HEK293 (cell line): ENCODE measurements at regions not wholly inside any gene's neighbourhood (a gene's known extent, or its start where the extent isn't known, plus 50 kb on each side); places are given as distances from the start of the nearest gene placed in this dataset.

Experiments used
- CTCF ChIA-PET: fragments of 350-600 bp; formaldehyde crosslinking; extraction: SDS; loops from one replicate; lab custom pipeline; 2021; ENCODE audit warnings: antibody characterized with exemption; lab: Yijun Ruan, JAX
- POLR2A ChIA-PET: fragments of 300-600 bp; formaldehyde crosslinking; extraction: SDS; loops from one replicate; lab custom pipeline; 2020; ENCODE audit warnings: antibody characterized with exemption, inconsistent platforms; lab: Yijun Ruan, JAX
- H3K27ac ChIP-seq: fragments of 200-500 bp; sonication (Bioruptor generic); 2 replicates; pipeline ENCODE4 v1.5.1; 2014; ENCODE audit warnings: low read depth, low read length, control low read depth, inconsistent platforms; ENCODE audit errors: extremely low read depth
- H3K36me3 ChIP-seq, 2 experiments: fragments of 200-500 bp in 1 of 2; sonication (Bioruptor generic) in 1 of 2; 1 replicate in 1 of 2; 2 replicates in 1 of 2; pipeline ENCODE4 v1.5.1; 2014 to 2017; ENCODE audit warnings: inconsistent platforms in 2 of 2, low read length in 2 of 2; ENCODE audit not compliant: control insufficient read depth in 2 of 2, insufficient read depth in 1 of 2
- H3K4me1 ChIP-seq: fragments of 200-500 bp; sonication (Bioruptor generic); 2 replicates; pipeline ENCODE4 v1.5.1; 2014; ENCODE audit warnings: mild to moderate bottlenecking, low read length, inconsistent platforms; ENCODE audit not compliant: control insufficient read depth, insufficient read depth
- H3K4me3 ChIP-seq: 2 replicates; pipeline ENCODE4 v1.5.1; 2011; ENCODE audit warnings: low read depth, mild to moderate bottlenecking, control low read depth, low read length, moderate library complexity
- H3K9me3 ChIP-seq: fragments of 200-500 bp; sonication (Bioruptor generic); 2 replicates; pipeline ENCODE4 v1.5.1; 2014; ENCODE audit warnings: low read depth, low read length, inconsistent platforms; ENCODE audit not compliant: control insufficient read depth, insufficient read depth
- BCL11A ChIP-seq: fragments of 450-650 bp; formaldehyde crosslinking; IDR thresholded peaks from 2 replicates; pipeline ENCODE4 v1.5.1; 2016; ENCODE audit warnings: low read depth, missing biosample characterization, missing genetic modification characterization
- GLI4 ChIP-seq: fragments of 450-650 bp; formaldehyde crosslinking; IDR thresholded peaks from 2 replicates; pipeline ENCODE4 v1.5.1; 2016; ENCODE audit warnings: missing biosample characterization, missing genetic modification characterization
- KLF16 ChIP-seq: fragments of 450-650 bp; formaldehyde crosslinking; IDR thresholded peaks from 2 replicates; pipeline ENCODE4 v1.5.1; 2017; ENCODE audit warnings: missing biosample characterization, missing genetic modification characterization
- KLF7 ChIP-seq: fragments of 450-650 bp; formaldehyde crosslinking; IDR thresholded peaks from 2 replicates; pipeline ENCODE4 v1.5.1; 2016; ENCODE audit warnings: missing biosample characterization, missing genetic modification characterization, borderline replicate concordance
- MZF1 ChIP-seq: fragments of 450-650 bp; formaldehyde crosslinking; IDR thresholded peaks from 2 replicates; pipeline ENCODE4 v1.5.1; 2017; ENCODE audit warnings: missing biosample characterization, missing genetic modification characterization, borderline replicate concordance
- PBX3 ChIP-seq: sonication (generic); formaldehyde crosslinking; IDR thresholded peaks from 2 replicates; pipeline ENCODE4 v1.8.1; 2022; ENCODE audit warnings: mild to moderate bottlenecking, moderate library complexity, missing genetic modification reagents
- REST ChIP-seq: fragments of 450-650 bp; formaldehyde crosslinking; IDR thresholded peaks from 2 replicates; pipeline ENCODE4 v1.5.1; 2016; ENCODE audit warnings: missing biosample characterization, missing genetic modification characterization
- SCRT2 ChIP-seq: fragments of 450-650 bp; formaldehyde crosslinking; IDR thresholded peaks from 2 replicates; pipeline ENCODE4 v1.5.1; 2016; ENCODE audit warnings: missing biosample characterization, missing genetic modification characterization
- SP3 ChIP-seq: fragments of 450-650 bp; formaldehyde crosslinking; IDR thresholded peaks from 2 replicates; pipeline ENCODE4 v1.5.1; 2016; ENCODE audit warnings: missing biosample characterization, missing genetic modification characterization
- ZNF121 ChIP-seq: fragments of 450-650 bp; formaldehyde crosslinking; IDR thresholded peaks from 2 replicates; pipeline ENCODE4 v1.5.1; 2016; ENCODE audit warnings: missing biosample characterization, missing genetic modification characterization
- ZNF433 ChIP-seq: fragments of 450-650 bp; formaldehyde crosslinking; IDR thresholded peaks from 2 replicates; pipeline ENCODE4 v1.5.1; 2016; ENCODE audit warnings: missing biosample characterization, missing genetic modification characterization, low read depth
- ZNF654 ChIP-seq: fragments of 450-650 bp; formaldehyde crosslinking; IDR thresholded peaks from 2 replicates; pipeline ENCODE4 v1.5.1; 2016; ENCODE audit warnings: low read depth, missing biosample characterization, missing genetic modification characterization
- TF ChIP-seq, protein P1 (sequence below): IDR thresholded peaks from 2 replicates; pipeline ENCODE4 v1.6.1; 2011; ENCODE audit warnings: mild to moderate bottlenecking, low read depth, low read length, borderline replicate concordance

- TF ChIP-seq SCRT2 (no peak), MZF1 (tag by site-specific recombination) (no peak), GLI4 (no peak)
These were observed 71.9 kb upstream of the SLC35B3 start (continued) for GRCh38 chr6:8507286-8507685.

DNA sequence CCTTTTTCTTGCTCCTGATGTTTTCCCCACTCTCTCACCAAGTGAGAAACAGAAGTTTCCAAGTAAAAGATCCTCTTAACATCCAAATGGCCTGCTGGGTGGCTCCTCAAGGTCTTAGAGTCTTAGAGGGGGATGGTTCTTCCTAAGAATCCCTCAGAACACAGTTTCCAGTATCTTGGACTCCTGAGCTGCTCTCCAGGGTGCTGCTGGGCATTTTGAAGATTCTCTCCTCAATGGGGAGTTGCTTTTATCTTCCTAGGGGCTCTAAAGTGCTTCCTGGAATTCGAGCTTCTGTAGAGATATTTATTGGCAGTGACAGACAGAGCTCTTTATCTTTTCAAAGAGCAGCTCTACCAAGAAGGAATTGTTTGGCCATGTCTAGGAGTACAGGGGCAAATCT lies 70.8 kb upstream of the SLC35B3 start:
- Histone ChIP-seq H3K4me3 (no peak overlapping the region), H3K27ac (no peak overlapping the region), H3K9me3 (no peaks in the 10 kb centered on the region), H3K36me3 (no peaks in the 10 kb centered on the region), H3K4me1 (no peaks in the 10 kb centered on the region)
- ChIA-PET CTCF (no interaction called here), POLR2A (no interaction called here)
- peak; percentile 86 for TF ChIP-seq REST (tag by site-specific recombination)
- TF ChIP-seq SP3 = no peak

- H3K9me3 ChIP-seq = no peaks in the 10 kb centered on the region
- ChIA-PET CTCF (interaction anchor here (0.6 to 1.8 kb wide), 31 partner anchors 8 to 1935 kb away, joined by 3 to 13 read pairs (median 4); no protein-coding TSS in a partner anchor), POLR2A (no interaction called here)
- TF ChIP-seq ZNF654 (tag by site-specific recombination) (peak; percentile 54), SP3 (no peak)
- no peak overlapping the region for H3K27ac ChIP-seq
- no peaks in the 10 kb centered on the region for H3K4me1 ChIP-seq
- no peaks in the 10 kb centered on the region for H3K36me3 ChIP-seq
- H3K4me3 ChIP-seq = no peak overlapping the region
These were observed 64.2 kb upstream of the SLC35B3 start for GRCh38 chr6:8499540-8499939.

DNA sequence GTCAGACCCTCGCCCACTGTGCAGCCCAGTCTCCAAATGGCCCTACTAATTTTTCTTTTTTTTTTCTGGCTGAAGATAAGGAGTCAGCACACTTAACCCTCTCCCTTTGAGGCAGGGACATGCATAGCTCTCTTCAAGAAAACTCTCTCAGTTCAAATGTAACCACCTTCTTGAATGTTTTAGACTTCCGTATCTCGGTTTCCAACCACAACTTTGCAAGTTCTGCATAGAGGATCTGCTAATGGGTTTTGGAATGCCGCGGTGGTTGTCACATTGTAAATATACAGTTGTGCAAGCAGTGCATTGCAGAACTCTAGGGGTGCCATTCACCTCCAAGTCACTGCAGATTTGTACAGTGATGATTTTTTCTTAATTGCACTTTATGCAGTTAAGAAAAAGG lies 59.4 kb upstream of the SLC35B3 start:
- H3K27ac ChIP-seq = no peak overlapping the region
- ChIA-PET CTCF (no interaction called here), POLR2A (no interaction called here)

More for the DNA sequence above, 59.4 kb upstream of the SLC35B3 start:
- Histone ChIP-seq H3K4me1 (no peaks in the 10 kb centered on the region), H3K4me3 (no peak overlapping the region), H3K9me3 (no peaks in the 10 kb centered on the region), H3K36me3 (no peaks in the 10 kb centered on the region)
- TF ChIP-seq BCL11A (no peak), ZNF433 (tag by site-specific recombination) (no peak), PBX3 (no peak), ZNF121 (tag by site-specific recombination) (no peak), KLF16 (no peak), KLF7 (tag by site-specific recombination) (no peak)
- TF ChIP-seq, protein P1, sequence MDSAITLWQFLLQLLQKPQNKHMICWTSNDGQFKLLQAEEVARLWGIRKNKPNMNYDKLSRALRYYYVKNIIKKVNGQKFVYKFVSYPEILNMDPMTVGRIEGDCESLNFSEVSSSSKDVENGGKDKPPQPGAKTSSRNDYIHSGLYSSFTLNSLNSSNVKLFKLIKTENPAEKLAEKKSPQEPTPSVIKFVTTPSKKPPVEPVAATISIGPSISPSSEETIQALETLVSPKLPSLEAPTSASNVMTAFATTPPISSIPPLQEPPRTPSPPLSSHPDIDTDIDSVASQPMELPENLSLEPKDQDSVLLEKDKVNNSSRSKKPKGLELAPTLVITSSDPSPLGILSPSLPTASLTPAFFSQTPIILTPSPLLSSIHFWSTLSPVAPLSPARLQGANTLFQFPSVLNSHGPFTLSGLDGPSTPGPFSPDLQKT = no peak
